Thymus (tissue), 11 donors: ENCODE measurements at regions not wholly inside any gene's neighbourhood (a gene's known extent, or its start where the extent isn't known, plus 50 kb on each side); places are given as distances from the start of the nearest gene placed in this dataset.

Experiments used
- DNase-seq, 9 donors: peaks; one replicate each; pipeline ENCODE4 v3.0.0-alpha.2; 2013; ENCODE audit warnings: low spot score in 9 of 9, low read depth in 6 of 9, missing footprints in 1 of 9
- H3K27ac ChIP-seq, 2 donors: one replicate each; pipeline ENCODE4 v1.5.1; 2013; ENCODE audit warnings: control low read depth in 1 of 2, low read depth in 1 of 2, low read length in 1 of 2, mild to moderate bottlenecking in 1 of 2, moderate library complexity in 1 of 2
- H3K27me3 ChIP-seq, 2 donors: one replicate each; pipeline ENCODE4 v1.5.1; 2013; ENCODE audit warnings: low read length in 1 of 2; ENCODE audit not compliant: control insufficient read depth in 2 of 2, insufficient read depth in 1 of 2
- H3K36me3 ChIP-seq, 2 donors: one replicate each; pipeline ENCODE4 v1.5.1; 2013; ENCODE audit warnings: low read length in 1 of 2, mild to moderate bottlenecking in 1 of 2, moderate library complexity in 1 of 2; ENCODE audit not compliant: control insufficient read depth in 2 of 2, insufficient read depth in 2 of 2
- H3K4me1 ChIP-seq, 2 donors: one replicate each; pipeline ENCODE4 v1.5.1; 2013; ENCODE audit warnings: low read length in 2 of 2; ENCODE audit not compliant: control insufficient read depth in 2 of 2, insufficient read depth in 2 of 2
- H3K4me3 ChIP-seq, 2 donors: one replicate each; pipeline ENCODE4 v1.5.1; 2013; ENCODE audit warnings: low read length in 2 of 2, control low read depth in 1 of 2, mild to moderate bottlenecking in 1 of 2
- H3K9me3 ChIP-seq, 2 donors: one replicate each; pipeline ENCODE4 v1.5.1; 2013; ENCODE audit warnings: low read length in 1 of 2, mild to moderate bottlenecking in 1 of 2; ENCODE audit not compliant: control insufficient read depth in 2 of 2, insufficient read depth in 1 of 2
- WGBS: extraction: QIAGEN DNeasy Blood & Tissue Kit; methylation state at CpG from one replicate; pipeline ENCODE4 v1.1.7; 2013; 5-methylcytosine and 5-hydroxymethylcytosine counted together
- donor health status: healthy.

GRCh38 chr13:93080166-93080565 is 146.4 kb upstream of the GPC6 start:
- no peaks in the 10 kb centered on the region for H3K9me3 ChIP-seq
- DNase-seq = no peak
- H3K27ac ChIP-seq = no peak overlapping the region
- WGBS = 87% methylated on average over 4 of the region's 4 CpGs
- no peaks in the 10 kb centered on the region for H3K4me1 ChIP-seq
- no peaks in the 10 kb centered on the region for H3K36me3 ChIP-seq
- H3K27me3 ChIP-seq = no peaks in the 10 kb centered on the region
- H3K4me3 ChIP-seq = no peak overlapping the region

GRCh38 chr13:93080587-93080986 is 146.0 kb upstream of the GPC6 start:
- no peaks in the 10 kb centered on the region for H3K36me3 ChIP-seq
- no peaks in the 10 kb centered on the region for H3K9me3 ChIP-seq
- WGBS = 19% methylated on average over 1 of the region's 1 CpG
- H3K4me1 ChIP-seq = no peaks in the 10 kb centered on the region
- H3K27ac ChIP-seq = no peak overlapping the region
- no peak for DNase-seq
- H3K4me3 ChIP-seq = no peak overlapping the region
- H3K27me3 ChIP-seq = no peaks in the 10 kb centered on the region

GRCh38 chr13:93086329-93086728 is 140.3 kb upstream of the GPC6 start:
- Histone ChIP-seq H3K27ac (no peak overlapping the region), H3K36me3 (no peaks in the 10 kb centered on the region), H3K9me3 (no peaks in the 10 kb centered on the region), H3K4me3 (no peak overlapping the region), H3K4me1 (no peaks in the 10 kb centered on the region), H3K27me3 (no peaks in the 10 kb centered on the region)
- 94% methylated on average over 2 of the region's 2 CpGs for WGBS
- DNase-seq = no peak

GRCh38 chr13:93098972-93099371 is 127.6 kb upstream of the GPC6 start:
- 97% methylated on average over 6 of the region's 6 CpGs for WGBS
- no peak for DNase-seq
- H3K4me1 ChIP-seq = no peaks in the 10 kb centered on the region
- no peak overlapping the region for H3K27ac ChIP-seq
- H3K36me3 ChIP-seq = no peaks in the 10 kb centered on the region
- H3K9me3 ChIP-seq = peaks cover 0 to 12% of the 10 kb centered on the region in 2 donors
- no peaks in the 10 kb centered on the region for H3K27me3 ChIP-seq
- H3K4me3 ChIP-seq = no peak overlapping the region

GRCh38 chr13:93101226-93101734 is 125.3 kb upstream of the GPC6 start:
- Histone ChIP-seq H3K27me3 (no peaks in the 10 kb centered on the region), H3K4me3 (no peak overlapping the region), H3K9me3 (peaks cover 0 to 8% of the 10 kb centered on the region in 2 donors), H3K27ac (no peak overlapping the region), H3K4me1 (no peaks in the 10 kb centered on the region), H3K36me3 (no peaks in the 10 kb centered on the region)
- WGBS = 58% methylated on average over 2 of the region's 2 CpGs
- DNase-seq = no peak

- no peak overlapping the region for H3K27ac ChIP-seq
- no peak overlapping the region for H3K4me3 ChIP-seq
- 84% methylated on average over 6 of the region's 6 CpGs for WGBS
Measured at GRCh38 chr13:93104270-93104669, 122.3 kb upstream of the GPC6 start.

GRCh38 chr13:93108111-93108601 is 118.5 kb upstream of the GPC6 start:
- DNase-seq = no peak
- Histone ChIP-seq H3K4me3 (no peak overlapping the region), H3K36me3 (no peaks in the 10 kb centered on the region), H3K9me3 (no peaks in the 10 kb centered on the region), H3K27ac (no peak overlapping the region), H3K4me1 (no peaks in the 10 kb centered on the region), H3K27me3 (no peaks in the 10 kb centered on the region)
- WGBS = 84% methylated on average over 4 of the region's 4 CpGs

More at GRCh38 chr13:93104270-93104669, 122.3 kb upstream of the GPC6 start:
- H3K27me3 ChIP-seq = no peaks in the 10 kb centered on the region
- H3K36me3 ChIP-seq = no peaks in the 10 kb centered on the region
- no peak for DNase-seq
- no peaks in the 10 kb centered on the region for H3K4me1 ChIP-seq
- no peaks in the 10 kb centered on the region for H3K9me3 ChIP-seq

- H3K27me3 ChIP-seq = no peaks in the 10 kb centered on the region
- H3K36me3 ChIP-seq = no peaks in the 10 kb centered on the region
- no peak overlapping the region for H3K27ac ChIP-seq
- H3K4me3 ChIP-seq = no peak overlapping the region
- H3K4me1 ChIP-seq = no peaks in the 10 kb centered on the region
- DNase-seq = no peak
- WGBS = 89% methylated on average over 1 of the region's 1 CpG
- no peaks in the 10 kb centered on the region for H3K9me3 ChIP-seq
Measured at GRCh38 chr13:93116809-93117208, 109.8 kb upstream of the GPC6 start.

- Histone ChIP-seq H3K9me3 (no peaks in the 10 kb centered on the region), H3K4me1 (no peaks in the 10 kb centered on the region), H3K4me3 (no peak overlapping the region), H3K36me3 (no peaks in the 10 kb centered on the region), H3K27me3 (no peaks in the 10 kb centered on the region), H3K27ac (no peak overlapping the region)
- DNase-seq = no peak
- WGBS = 11% methylated on average over 3 of the region's 3 CpGs
Measured at GRCh38 chr13:93118081-93118615, 108.5 kb upstream of the GPC6 start.
